Stomach (tissue), 4 donors: ENCODE measurements at regions not wholly inside any gene's neighbourhood (a gene's known extent, or its start where the extent isn't known, plus 50 kb on each side); places are given as distances from the start of the nearest gene placed in this dataset.

ENCODE experiments used
- POLR2A ChIP-seq, 4 donors: fragments of 450-650 bp; IDR thresholded peaks; one replicate each; pipeline ENCODE4 v1.6.1; 2016; ENCODE audit warnings: antibody characterized with exemption in 4 of 4, control low read depth in 2 of 4, mild to moderate bottlenecking in 1 of 4, moderate library complexity in 1 of 4
- POLR2AphosphoS5 ChIP-seq, 3 donors: sonication (generic); formaldehyde crosslinking; IDR thresholded peaks; one replicate each; pipeline ENCODE4 v1.6.1; 2016; ENCODE audit warnings: antibody characterized with exemption in 3 of 3
- TF ChIP-seq, protein P1 (sequence below), 7 experiments: fragments of 450-650 bp in 4 of 7; fragments of 200-600 bp in 3 of 7; sonication (generic) in 3 of 7; IDR thresholded peaks; one replicate each; pipeline ENCODE4 v1.5.1; 2016 to 2019; ENCODE audit warnings: antibody characterized with exemption in 7 of 7, control low read depth in 2 of 7, mild to moderate bottlenecking in 1 of 7

DNA sequence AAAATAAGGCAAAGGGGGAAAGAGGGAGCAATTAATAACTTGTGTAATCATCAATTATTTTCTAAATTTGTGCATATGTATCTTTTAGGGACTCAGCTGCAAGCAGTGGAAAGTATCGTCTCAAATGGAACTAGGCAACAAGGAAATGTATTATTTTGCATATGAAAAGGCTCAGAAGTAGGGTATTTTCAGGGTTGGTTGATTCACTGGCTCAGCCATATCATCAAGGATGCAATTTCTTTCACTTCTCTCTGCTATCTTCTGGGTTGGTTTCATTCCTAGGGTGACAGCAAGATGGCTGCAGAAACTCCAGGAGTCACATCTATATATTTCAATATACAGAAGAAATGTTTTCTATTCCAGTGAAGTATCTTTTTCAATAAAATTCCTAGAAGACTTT lies 509.8 kb downstream of the DMAC1 start:
- TF ChIP-seq, protein P1, sequence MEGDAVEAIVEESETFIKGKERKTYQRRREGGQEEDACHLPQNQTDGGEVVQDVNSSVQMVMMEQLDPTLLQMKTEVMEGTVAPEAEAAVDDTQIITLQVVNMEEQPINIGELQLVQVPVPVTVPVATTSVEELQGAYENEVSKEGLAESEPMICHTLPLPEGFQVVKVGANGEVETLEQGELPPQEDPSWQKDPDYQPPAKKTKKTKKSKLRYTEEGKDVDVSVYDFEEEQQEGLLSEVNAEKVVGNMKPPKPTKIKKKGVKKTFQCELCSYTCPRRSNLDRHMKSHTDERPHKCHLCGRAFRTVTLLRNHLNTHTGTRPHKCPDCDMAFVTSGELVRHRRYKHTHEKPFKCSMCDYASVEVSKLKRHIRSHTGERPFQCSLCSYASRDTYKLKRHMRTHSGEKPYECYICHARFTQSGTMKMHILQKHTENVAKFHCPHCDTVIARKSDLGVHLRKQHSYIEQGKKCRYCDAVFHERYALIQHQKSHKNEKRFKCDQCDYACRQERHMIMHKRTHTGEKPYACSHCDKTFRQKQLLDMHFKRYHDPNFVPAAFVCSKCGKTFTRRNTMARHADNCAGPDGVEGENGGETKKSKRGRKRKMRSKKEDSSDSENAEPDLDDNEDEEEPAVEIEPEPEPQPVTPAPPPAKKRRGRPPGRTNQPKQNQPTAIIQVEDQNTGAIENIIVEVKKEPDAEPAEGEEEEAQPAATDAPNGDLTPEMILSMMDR (IDR thresholded peaks at IDR 0.05): no peak
- TF ChIP-seq POLR2AphosphoS5 (IDR thresholded peaks at IDR 0.05) (no peak), POLR2A (IDR thresholded peaks at IDR 0.05) (no peak)
